GM21360 (cell line): ENCODE measurements at regions not wholly inside any gene's neighbourhood (a gene's known extent, or its start where the extent isn't known, plus 50 kb on each side); places are given as distances from the start of the nearest gene placed in this dataset.
"Not testable (repeated sequence)": the region's sequence is repeated elsewhere in the genome, so short reads cannot be mapped to it uniquely, and the experiment has no call there.

Source experiments
- ATAC-seq: cut with Tn5 transposase; IDR thresholded peaks from one replicate; pipeline ENCODE4 v1.9.1; 2021; ENCODE audit warnings: mild to moderate bottlenecking, moderate library complexity; ENCODE audit not compliant: unreplicated experiment

DNA sequence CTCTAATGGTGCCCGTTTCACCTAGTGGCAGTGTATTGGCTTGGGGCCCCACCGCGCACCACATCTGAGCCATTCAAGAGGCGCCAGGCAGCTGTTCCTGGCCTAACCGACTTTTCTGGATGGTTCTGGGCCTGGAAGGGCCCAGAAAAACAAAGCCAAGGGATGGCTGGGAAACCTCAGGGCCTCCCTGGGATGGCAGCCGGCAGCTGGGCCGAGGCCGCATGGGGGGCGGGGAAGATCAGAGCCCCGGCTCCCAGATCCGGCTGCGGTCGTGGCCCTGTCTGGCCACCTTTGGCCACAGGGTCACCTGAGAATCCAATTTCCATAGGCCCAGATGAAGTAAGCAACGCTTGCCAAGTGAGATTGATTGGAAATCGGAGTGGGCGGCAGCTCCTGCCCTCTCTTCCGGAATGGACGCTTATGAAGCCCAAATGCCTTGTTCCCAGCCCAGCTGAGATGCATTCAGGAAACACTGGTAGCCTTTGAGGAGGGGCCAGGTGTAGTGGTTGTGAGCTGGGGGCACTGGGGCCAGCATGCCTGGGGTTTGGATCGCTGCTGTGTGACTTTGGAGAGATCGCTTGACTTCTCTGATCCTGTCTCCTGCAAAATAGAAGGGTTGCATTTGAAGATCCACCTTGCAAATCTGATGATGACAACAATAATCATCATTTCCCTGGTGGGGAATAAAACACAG is 163.8 kb upstream of the GSE1 start:
- no peak for ATAC-seq

- no peak for ATAC-seq
Observed at GRCh38 chr16:85449885-85450245, 163.3 kb upstream of the GSE1 start.

GRCh38 chr16:85451142-85451541 is 162.0 kb upstream of the GSE1 start:
- not testable (repeated sequence) for ATAC-seq

GRCh38 chr16:85451641-85452363 is 161.3 kb upstream of the GSE1 start:
- ATAC-seq = no peak

GRCh38 chr16:85452364-85453193 is 160.5 kb upstream of the GSE1 start:
- no peak for ATAC-seq

DNA sequence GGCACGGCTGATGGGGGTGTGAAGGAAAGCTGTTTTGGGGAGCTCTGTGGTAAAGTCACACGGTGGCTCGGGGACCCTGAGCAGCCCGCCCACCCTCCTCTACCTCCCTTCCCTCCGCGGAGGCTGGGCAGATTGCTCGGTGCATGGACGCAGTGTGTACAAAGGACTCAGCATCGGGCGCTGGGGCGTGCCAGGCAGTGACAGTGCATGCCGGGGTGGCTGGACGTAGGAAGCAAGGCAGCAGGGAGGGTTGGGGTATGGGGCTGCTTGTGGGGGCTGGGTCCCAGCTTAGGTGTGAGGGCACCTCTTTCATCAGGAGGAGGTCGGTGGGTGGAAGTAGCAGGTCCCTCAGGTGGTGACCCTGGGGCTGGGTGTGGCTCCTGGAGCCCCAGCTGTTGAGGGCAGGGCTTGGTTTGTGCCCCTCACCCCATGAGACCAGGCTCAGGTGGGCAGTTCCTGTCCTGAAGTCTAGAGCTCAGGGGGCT is 159.9 kb upstream of the GSE1 start:
- ATAC-seq = no peak

GRCh38 chr16:85453703-85454102 is 159.4 kb upstream of the GSE1 start:
- no peak for ATAC-seq

- ATAC-seq = no peak
Observed at GRCh38 chr16:85454171-85454872, 158.8 kb upstream of the GSE1 start.

GRCh38 chr16:85455534-85455933 is 157.6 kb upstream of the GSE1 start:
- no peak for ATAC-seq

DNA sequence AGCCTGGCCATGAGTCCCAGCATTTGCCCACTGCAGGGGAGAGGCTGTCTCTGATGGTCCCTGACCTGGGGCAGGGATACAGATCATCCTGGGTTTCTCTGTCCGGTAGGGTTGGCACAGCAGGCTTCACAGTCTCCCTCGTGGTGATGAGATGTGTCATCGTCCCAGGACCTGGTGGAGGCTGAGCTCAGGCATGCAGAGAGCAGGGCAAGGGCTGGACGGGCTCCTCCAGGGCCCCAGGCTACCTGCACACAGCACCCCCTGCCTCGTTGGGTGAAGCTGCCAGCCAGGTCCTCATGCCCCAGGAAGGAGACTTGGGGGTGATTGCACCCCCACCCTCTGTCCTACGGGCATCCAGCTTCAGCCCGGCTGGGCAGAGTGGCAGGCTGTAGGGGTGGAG is 155.8 kb upstream of the GSE1 start:
- no peak for ATAC-seq

- ATAC-seq = no peak
Observed at GRCh38 chr16:85458968-85459367, 154.2 kb upstream of the GSE1 start.

- ATAC-seq = no peak
Observed at GRCh38 chr16:85459529-85460251, 153.4 kb upstream of the GSE1 start.

GRCh38 chr16:85460252-85461021 is 152.7 kb upstream of the GSE1 start:
- ATAC-seq = no peak

GRCh38 chr16:85461022-85461813 is 151.9 kb upstream of the GSE1 start:
- no peak for ATAC-seq

- no peak for ATAC-seq
Observed at GRCh38 chr16:85461814-85462713, 151.1 kb upstream of the GSE1 start.

DNA sequence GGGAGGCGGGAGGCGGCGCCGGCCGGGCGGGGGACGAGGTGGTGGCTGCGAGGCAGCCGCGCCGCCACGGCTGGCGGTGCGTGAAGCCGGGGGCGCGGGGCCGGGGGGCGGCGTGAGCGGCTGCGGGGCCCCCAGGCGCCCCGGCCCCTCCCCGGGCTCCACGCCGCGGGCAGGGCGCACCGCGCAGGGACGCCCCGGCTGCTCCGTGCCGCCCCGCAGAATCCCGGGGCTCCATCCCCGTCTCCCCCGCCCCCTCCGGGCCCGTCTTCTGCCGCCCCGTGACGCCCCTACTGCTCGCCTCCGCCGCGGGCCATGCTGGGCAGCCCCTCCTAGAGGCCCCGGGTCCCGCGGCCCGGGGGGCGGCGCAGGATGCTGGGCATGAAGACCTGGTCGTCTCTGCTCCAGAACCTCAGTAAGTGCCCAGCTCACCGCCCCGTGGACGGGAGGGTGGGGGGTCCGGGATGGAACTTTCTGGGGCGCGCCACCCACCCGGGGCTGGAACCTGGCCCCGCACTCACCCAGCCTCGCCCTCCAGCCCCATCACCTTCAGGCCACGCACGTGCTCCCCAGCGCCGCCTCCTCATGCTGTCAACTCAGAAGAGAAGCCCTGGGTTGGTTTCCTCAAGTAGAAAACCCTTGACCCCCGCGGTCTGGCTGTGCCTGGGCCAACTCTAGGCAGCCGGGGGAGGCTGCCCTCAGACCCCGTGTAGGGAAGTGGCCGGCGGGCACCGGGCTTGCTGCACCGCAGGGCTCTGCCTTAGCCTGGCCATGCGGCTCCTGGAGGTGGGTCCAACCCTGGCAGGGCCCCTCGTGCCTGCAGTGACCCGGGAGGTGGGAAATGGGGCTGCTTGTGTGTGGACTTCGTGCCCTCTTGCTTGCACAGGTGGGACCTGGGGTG is 150.2 kb upstream of the GSE1 start:
- no peak for ATAC-seq
